Tibial nerve (tissue), 4 donors: ENCODE measurements at regions not wholly inside any gene's neighbourhood (a gene's known extent, or its start where the extent isn't known, plus 50 kb on each side); places are given as distances from the start of the nearest gene placed in this dataset.

Experiments
- DNase-seq, 2 donors: peaks; one replicate each; pipeline ENCODE4 v3.0.0-alpha.2; 2019; ENCODE audit warnings: low spot score in 2 of 2
- H3K27ac ChIP-seq, 4 donors: fragments of 200-600 bp; sonication (generic) in 3 of 4; one replicate each; pipeline ENCODE4 v1.5.1; 2017 to 2019; ENCODE audit warnings: mild to moderate bottlenecking in 1 of 4
- H3K27me3 ChIP-seq, 2 donors: fragments of 200-600 bp; sonication (generic) in 1 of 2; one replicate each; pipeline versions ENCODE4 v1.5.1 to v1.6.0; 2017 to 2019
- H3K36me3 ChIP-seq, 3 donors: fragments of 200-600 bp; sonication (generic); one replicate each; pipeline ENCODE4 v1.5.1; 2018 to 2019
- H3K4me1 ChIP-seq, 4 donors: fragments of 200-600 bp; sonication (generic) in 3 of 4; one replicate each; pipeline ENCODE4 v1.5.1; 2017 to 2019
- H3K4me3 ChIP-seq, 4 donors: fragments of 200-600 bp; sonication (generic) in 3 of 4; one replicate each; pipeline ENCODE4 v1.5.1; 2017 to 2019; ENCODE audit warnings: mild to moderate bottlenecking in 1 of 4, moderate library complexity in 1 of 4
- H3K9me3 ChIP-seq, 4 donors: fragments of 200-600 bp; sonication (generic) in 3 of 4; one replicate each; pipeline ENCODE4 v1.5.1; 2017 to 2019
- CTCF ChIP-seq, 5 experiments: fragments of 200-600 bp in 3 of 5; fragments of 450-650 bp in 2 of 5; sonication (generic) in 3 of 5; IDR thresholded peaks; one replicate each; pipeline ENCODE4 v1.5.1; 2016 to 2019; ENCODE audit warnings: antibody characterized with exemption in 5 of 5, mild to moderate bottlenecking in 3 of 5, moderate library complexity in 2 of 5
- EP300 ChIP-seq, 2 donors: sonication (generic); formaldehyde crosslinking; IDR thresholded peaks; one replicate each; pipeline ENCODE4 v1.6.1; 2017; ENCODE audit warnings: antibody characterized with exemption in 2 of 2, mild to moderate bottlenecking in 1 of 2
- POLR2A ChIP-seq, 2 donors: fragments of 450-650 bp; IDR thresholded peaks; one replicate each; pipeline ENCODE4 v1.6.1; 2017; ENCODE audit warnings: antibody characterized with exemption in 2 of 2, mild to moderate bottlenecking in 2 of 2, moderate library complexity in 2 of 2
- WGBS, 2 donors: methylation state at CpG; one replicate each; pipeline ENCODE4 v1.1.5; 2018; 5-methylcytosine and 5-hydroxymethylcytosine counted together

DNA sequence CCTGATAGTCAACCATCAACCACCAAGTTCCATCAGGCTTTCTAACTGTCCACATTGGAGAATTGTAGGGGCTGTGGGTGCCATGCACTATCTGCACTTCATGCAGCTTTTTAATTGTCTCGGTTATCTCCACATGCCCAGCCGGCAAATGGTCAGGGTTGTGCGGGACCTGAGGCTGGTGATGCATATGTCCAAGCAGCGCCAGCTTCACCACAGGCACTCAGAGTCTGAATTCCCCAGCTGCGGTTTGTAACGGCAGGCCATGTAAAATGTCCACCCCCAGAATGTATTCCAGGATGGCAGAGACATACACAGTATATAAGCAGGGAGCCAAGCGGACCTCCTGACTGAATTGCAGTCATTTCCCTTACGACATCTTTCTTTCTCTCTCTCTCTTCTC lies 435.6 kb downstream of the DYNC2H1 start:
- no peak overlapping the region for H3K4me3 ChIP-seq
- 79 to 92% methylated on average over 8 of the region's 8 CpGs for WGBS, 2 donors

DNA sequence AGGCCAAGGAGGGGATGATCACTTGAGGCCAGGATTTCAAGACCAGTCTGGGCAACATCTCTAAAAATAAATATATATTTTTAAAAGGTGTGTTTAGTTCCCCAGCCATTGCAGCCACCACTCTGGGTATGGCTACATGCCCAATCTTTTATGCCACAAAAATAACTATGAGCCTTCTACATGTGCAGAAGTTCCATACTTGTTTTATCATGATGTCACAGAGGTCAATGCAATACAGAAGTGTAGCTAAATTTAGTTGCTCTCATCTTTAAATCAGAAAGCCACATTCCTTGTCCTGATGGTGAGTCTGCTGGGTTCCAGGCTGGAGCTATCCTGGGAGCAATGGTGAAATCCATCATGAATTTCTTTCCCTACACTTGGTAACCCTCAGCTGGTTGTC lies 436.3 kb downstream of the DYNC2H1 start:
- Histone ChIP-seq H3K9me3 (no peaks in the 10 kb centered on the region), H3K27me3 (no peaks in the 10 kb centered on the region), H3K4me3 (no peak overlapping the region), H3K4me1 (no peaks in the 10 kb centered on the region), H3K27ac (no peak overlapping the region), H3K36me3 (no peaks in the 10 kb centered on the region)
- TF ChIP-seq CTCF (IDR thresholded peaks at IDR 0.05) (no peak), POLR2A (IDR thresholded peaks at IDR 0.05) (no peak), EP300 (IDR thresholded peaks at IDR 0.05) (no peak)
- DNase-seq, result no peak

More for the DNA sequence above, 435.6 kb downstream of the DYNC2H1 start:
- no peak for DNase-seq
- Histone ChIP-seq H3K36me3 (no peaks in the 10 kb centered on the region), H3K27ac (no peak overlapping the region), H3K4me1 (no peaks in the 10 kb centered on the region), H3K9me3 (no peaks in the 10 kb centered on the region), H3K27me3 (no peaks in the 10 kb centered on the region)
- TF ChIP-seq EP300 (IDR thresholded peaks at IDR 0.05) (no peak), POLR2A (IDR thresholded peaks at IDR 0.05) (no peak), CTCF (IDR thresholded peaks at IDR 0.05) (no peak)

- Histone ChIP-seq H3K4me1 (no peaks in the 10 kb centered on the region), H3K27me3 (no peaks in the 10 kb centered on the region), H3K9me3 (no peaks in the 10 kb centered on the region), H3K36me3 (no peaks in the 10 kb centered on the region), H3K4me3 (no peak overlapping the region), H3K27ac (no peak overlapping the region)
- no peak for DNase-seq
- 81 to 90% methylated on average over 2 of the region's 2 CpGs for WGBS, 2 donors
- TF ChIP-seq CTCF (IDR thresholded peaks at IDR 0.05) (no peak), POLR2A (IDR thresholded peaks at IDR 0.05) (no peak), EP300 (IDR thresholded peaks at IDR 0.05) (no peak)
Observed at GRCh38 chr11:103546236-103546635, 437.0 kb downstream of the DYNC2H1 start.

- no peak for TF ChIP-seq CTCF (IDR thresholded peaks at IDR 0.05)
- TF ChIP-seq POLR2A (IDR thresholded peaks at IDR 0.05), result no peak
- no peak for TF ChIP-seq EP300 (IDR thresholded peaks at IDR 0.05)
Observed at GRCh38 chr11:103547024-103547423, 437.8 kb downstream of the DYNC2H1 start.

DNA sequence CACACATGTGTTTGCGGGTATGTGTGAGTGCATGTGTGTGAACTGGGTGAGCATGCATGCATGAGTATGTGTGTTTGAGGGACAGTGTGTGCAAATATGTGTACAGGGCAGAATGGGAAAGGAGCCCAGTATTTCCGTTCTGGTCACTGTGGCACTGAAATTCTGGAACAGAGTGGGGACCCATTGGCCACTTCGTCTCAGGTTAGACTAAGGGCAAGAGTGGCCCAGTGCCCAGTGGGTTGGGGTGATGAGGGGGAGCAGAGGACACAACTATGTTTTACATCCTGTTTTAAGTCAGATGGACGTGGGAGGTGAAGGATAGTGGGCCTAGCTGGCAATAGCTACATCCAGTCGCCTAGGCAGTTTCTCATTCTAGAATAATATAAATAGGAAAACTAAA lies 438.5 kb downstream of the DYNC2H1 start:
- Histone ChIP-seq H3K36me3 (no peaks in the 10 kb centered on the region), H3K4me1 (no peaks in the 10 kb centered on the region), H3K27me3 (no peaks in the 10 kb centered on the region), H3K9me3 (no peaks in the 10 kb centered on the region), H3K27ac (no peak overlapping the region), H3K4me3 (no peak overlapping the region)
- WGBS, 2 donors, result 76 to 77% methylated on average over 5 of the region's 5 CpGs
- no peak for DNase-seq
- TF ChIP-seq POLR2A (IDR thresholded peaks at IDR 0.05), result no peak
- no peak for TF ChIP-seq CTCF (IDR thresholded peaks at IDR 0.05)
- no peak for TF ChIP-seq EP300 (IDR thresholded peaks at IDR 0.05)

More at GRCh38 chr11:103547024-103547423, 437.8 kb downstream of the DYNC2H1 start:
- Histone ChIP-seq H3K27me3 (no peaks in the 10 kb centered on the region), H3K4me3 (no peak overlapping the region), H3K9me3 (no peaks in the 10 kb centered on the region), H3K27ac (no peak overlapping the region), H3K36me3 (no peaks in the 10 kb centered on the region), H3K4me1 (no peaks in the 10 kb centered on the region)
- DNase-seq, result no peak
- 81 to 90% methylated on average over 2 of the region's 2 CpGs for WGBS, 2 donors
